K562 (cell line): ENCODE measurements at regions not wholly inside any gene's neighbourhood (a gene's known extent, or its start where the extent isn't known, plus 50 kb on each side); places are given as distances from the start of the nearest gene placed in this dataset.

Experiments
- C11orf30 ChIP-seq: fragments of 450-650 bp; IDR thresholded peaks from 2 replicates; pipeline ENCODE4 v1.6.1; 2016; ENCODE audit warnings: low read depth, mild to moderate bottlenecking
- CXXC5 ChIP-seq: fragments of 250-450 bp; sonication (Bioruptor Pico); IDR thresholded peaks from 2 replicates; pipeline ENCODE4 v1.8.0; 2022; ENCODE audit warnings: inconsistent platforms, mild to moderate bottlenecking, moderate library complexity
- MAFG ChIP-seq: fragments of 450-650 bp; conservative IDR thresholded peaks from 2 replicates; pipeline ENCODE4 v1.6.1; 2016; ENCODE audit warnings: missing genetic modification characterization, missing compliant biosample characterization
- NFIX ChIP-seq: fragments of 250-450 bp; sonication (Bioruptor Pico); IDR thresholded peaks from 2 replicates; pipeline ENCODE4 v1.4.0; 2020; ENCODE audit warnings: low read depth, mild to moderate bottlenecking, moderate library complexity
- RCOR1 ChIP-seq, 2 experiments: IDR thresholded peaks; 2 replicates each; pipeline ENCODE4 v1.6.1; 2012; ENCODE audit warnings: low read depth in 2 of 2, low read length in 2 of 2, borderline replicate concordance in 1 of 2, improper control_type of control experiment in 1 of 2
- ZNF121 ChIP-seq: sonication (generic); formaldehyde crosslinking; conservative IDR thresholded peaks from 2 replicates; pipeline ENCODE4 v1.8.0; 2022; ENCODE audit warnings: missing genetic modification reagents
- ZNF175 ChIP-seq: fragments of 200-800 bp; sonication (Bioruptor generic); IDR thresholded peaks from 2 replicates; pipeline ENCODE4 v1.6.1; 2016; ENCODE audit warnings: low read depth, mild to moderate bottlenecking, missing genetic modification characterization, missing compliant biosample characterization
- TF ChIP-seq, protein P1 (sequence below), 2 experiments: fragments of 450-650 bp; formaldehyde crosslinking in 1 of 2; IDR thresholded peaks; 2 replicates each; pipeline versions ENCODE4 v1.4.0 to v1.6.1; 2014 to 2020; ENCODE audit warnings: mild to moderate bottlenecking in 2 of 2, borderline replicate concordance in 1 of 2, low read depth in 1 of 2
- TF ChIP-seq, protein P2 (sequence below), 2 experiments: IDR thresholded peaks in 1 of 2; conservative IDR thresholded peaks in 1 of 2; 2 replicates each; pipeline ENCODE4 v1.6.1; 2016; ENCODE audit warnings: low read depth in 2 of 2, mild to moderate bottlenecking in 1 of 2, missing compliant biosample characterization in 1 of 2, missing genetic modification characterization in 1 of 2, moderate library complexity in 1 of 2
- TF ChIP-seq, protein P3 (sequence below), 3 experiments: IDR thresholded peaks in 2 of 3; conservative IDR thresholded peaks in 1 of 3; 2 replicates each; pipeline ENCODE4 v1.5.1; 2011 to 2012; ENCODE audit warnings: low read length in 3 of 3, mild to moderate bottlenecking in 3 of 3, control low read depth in 2 of 3, improper control_type of control experiment in 1 of 3, inconsistent platforms in 1 of 3, low read depth in 1 of 3, mixed read lengths in 1 of 3, moderate library complexity in 1 of 3; ENCODE audit not compliant: insufficient read depth in 2 of 3

DNA sequence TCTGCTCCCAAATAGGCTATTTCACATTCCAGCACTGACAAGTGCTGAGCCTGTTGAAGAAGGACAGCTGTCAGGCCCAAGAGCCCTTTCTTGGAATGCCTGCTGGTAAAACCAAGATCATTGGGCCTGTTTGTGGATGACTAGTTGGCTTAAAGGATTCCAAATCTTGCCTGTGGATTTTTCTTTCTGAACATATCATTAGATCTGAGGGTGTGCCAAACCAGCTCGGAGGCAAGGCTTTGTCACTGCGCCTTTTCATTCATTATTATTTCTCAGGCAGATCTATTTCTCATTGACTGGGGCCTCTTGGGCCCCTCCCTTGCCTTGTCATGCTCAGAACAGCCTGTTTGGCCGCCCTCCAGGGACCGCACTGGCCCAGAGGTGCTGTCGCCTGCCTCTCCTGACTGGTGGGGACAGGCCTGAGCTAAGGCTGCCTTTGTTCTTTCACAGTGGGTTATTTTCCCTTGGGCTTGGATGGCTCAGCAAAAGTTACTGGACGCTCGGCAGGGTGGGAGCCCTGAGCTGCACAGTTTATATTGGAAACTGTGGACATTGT lies 222.7 kb upstream of the SESN3 start (continued):
- TF ChIP-seq, protein P1, sequence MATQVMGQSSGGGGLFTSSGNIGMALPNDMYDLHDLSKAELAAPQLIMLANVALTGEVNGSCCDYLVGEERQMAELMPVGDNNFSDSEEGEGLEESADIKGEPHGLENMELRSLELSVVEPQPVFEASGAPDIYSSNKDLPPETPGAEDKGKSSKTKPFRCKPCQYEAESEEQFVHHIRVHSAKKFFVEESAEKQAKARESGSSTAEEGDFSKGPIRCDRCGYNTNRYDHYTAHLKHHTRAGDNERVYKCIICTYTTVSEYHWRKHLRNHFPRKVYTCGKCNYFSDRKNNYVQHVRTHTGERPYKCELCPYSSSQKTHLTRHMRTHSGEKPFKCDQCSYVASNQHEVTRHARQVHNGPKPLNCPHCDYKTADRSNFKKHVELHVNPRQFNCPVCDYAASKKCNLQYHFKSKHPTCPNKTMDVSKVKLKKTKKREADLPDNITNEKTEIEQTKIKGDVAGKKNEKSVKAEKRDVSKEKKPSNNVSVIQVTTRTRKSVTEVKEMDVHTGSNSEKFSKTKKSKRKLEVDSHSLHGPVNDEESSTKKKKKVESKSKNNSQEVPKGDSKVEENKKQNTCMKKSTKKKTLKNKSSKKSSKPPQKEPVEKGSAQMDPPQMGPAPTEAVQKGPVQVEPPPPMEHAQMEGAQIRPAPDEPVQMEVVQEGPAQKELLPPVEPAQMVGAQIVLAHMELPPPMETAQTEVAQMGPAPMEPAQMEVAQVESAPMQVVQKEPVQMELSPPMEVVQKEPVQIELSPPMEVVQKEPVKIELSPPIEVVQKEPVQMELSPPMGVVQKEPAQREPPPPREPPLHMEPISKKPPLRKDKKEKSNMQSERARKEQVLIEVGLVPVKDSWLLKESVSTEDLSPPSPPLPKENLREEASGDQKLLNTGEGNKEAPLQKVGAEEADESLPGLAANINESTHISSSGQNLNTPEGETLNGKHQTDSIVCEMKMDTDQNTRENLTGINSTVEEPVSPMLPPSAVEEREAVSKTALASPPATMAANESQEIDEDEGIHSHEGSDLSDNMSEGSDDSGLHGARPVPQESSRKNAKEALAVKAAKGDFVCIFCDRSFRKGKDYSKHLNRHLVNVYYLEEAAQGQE (IDR thresholded peaks at IDR 0.05; ENCODE audit: borderline replicate concordance): peak; percentile 50
- TF ChIP-seq, protein P1 (CRISPR knock-in tag; IDR thresholded peaks at IDR 0.05; ENCODE audit: low read depth): no peak
- TF ChIP-seq CXXC5 (CRISPR knock-in tag): 0 out of 2 replicates have a peak, but pooled peaks have one; percentile 38
- TF ChIP-seq ZNF121 (CRISPR knock-in tag): no peak
- peak; percentile 77 for TF ChIP-seq ZNF175 (CRISPR knock-in tag)
- TF ChIP-seq, protein P2, sequence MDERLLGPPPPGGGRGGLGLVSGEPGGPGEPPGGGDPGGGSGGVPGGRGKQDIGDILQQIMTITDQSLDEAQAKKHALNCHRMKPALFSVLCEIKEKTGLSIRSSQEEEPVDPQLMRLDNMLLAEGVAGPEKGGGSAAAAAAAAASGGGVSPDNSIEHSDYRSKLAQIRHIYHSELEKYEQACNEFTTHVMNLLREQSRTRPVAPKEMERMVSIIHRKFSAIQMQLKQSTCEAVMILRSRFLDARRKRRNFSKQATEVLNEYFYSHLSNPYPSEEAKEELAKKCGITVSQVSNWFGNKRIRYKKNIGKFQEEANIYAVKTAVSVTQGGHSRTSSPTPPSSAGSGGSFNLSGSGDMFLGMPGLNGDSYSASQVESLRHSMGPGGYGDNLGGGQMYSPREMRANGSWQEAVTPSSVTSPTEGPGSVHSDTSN (CRISPR knock-in tag; IDR thresholded peaks at IDR 0.05; ENCODE audit: low read depth): no peak
- TF ChIP-seq, protein P2 (tag; conservative IDR thresholded peaks at IDR 0.05; ENCODE audit: low read depth): peak; percentile 44
- peak in 1 of 2 experiments; percentile 55; a peak in 1 of 4 replicates for TF ChIP-seq RCOR1 (IDR thresholded peaks at IDR 0.05; ENCODE audit: borderline replicate concordance in 1 of 2, low read depth in 2 of 2, low read length in 2 of 2)
- peak; percentile 39; the same call in 1 of the 2 replicates for TF ChIP-seq C11orf30
- TF ChIP-seq MAFG (tag): peak; percentile 67
- TF ChIP-seq, protein P3, sequence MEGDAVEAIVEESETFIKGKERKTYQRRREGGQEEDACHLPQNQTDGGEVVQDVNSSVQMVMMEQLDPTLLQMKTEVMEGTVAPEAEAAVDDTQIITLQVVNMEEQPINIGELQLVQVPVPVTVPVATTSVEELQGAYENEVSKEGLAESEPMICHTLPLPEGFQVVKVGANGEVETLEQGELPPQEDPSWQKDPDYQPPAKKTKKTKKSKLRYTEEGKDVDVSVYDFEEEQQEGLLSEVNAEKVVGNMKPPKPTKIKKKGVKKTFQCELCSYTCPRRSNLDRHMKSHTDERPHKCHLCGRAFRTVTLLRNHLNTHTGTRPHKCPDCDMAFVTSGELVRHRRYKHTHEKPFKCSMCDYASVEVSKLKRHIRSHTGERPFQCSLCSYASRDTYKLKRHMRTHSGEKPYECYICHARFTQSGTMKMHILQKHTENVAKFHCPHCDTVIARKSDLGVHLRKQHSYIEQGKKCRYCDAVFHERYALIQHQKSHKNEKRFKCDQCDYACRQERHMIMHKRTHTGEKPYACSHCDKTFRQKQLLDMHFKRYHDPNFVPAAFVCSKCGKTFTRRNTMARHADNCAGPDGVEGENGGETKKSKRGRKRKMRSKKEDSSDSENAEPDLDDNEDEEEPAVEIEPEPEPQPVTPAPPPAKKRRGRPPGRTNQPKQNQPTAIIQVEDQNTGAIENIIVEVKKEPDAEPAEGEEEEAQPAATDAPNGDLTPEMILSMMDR (IDR thresholded peaks at IDR 0.05 in 2 of 3, conservative IDR thresholded peaks at IDR 0.05 in 1 of 3; ENCODE audit: insufficient read depth in 2 of 3, low read depth in 1 of 3, low read length in 3 of 3): peak; percentile 7 to 13 (median 12); a peak in 1 of 6 replicates
- no peak for TF ChIP-seq NFIX (CRISPR knock-in tag)
